SK-N-MC (cell line): ENCODE measurements at regions not wholly inside any gene's neighbourhood (a gene's known extent, or its start where the extent isn't known, plus 50 kb on each side); places are given as distances from the start of the nearest gene placed in this dataset.

Source experiments
- EZH2 ChIP-seq: fragments of 200-600 bp; sonication (generic); IDR thresholded peaks from one replicate; pipeline ENCODE4 v1.6.1; 2017; ENCODE audit warnings: antibody characterized with exemption
- FOXP2 ChIP-seq: optimal IDR thresholded peaks from 2 replicates; pipeline ENCODE3; 2011; ENCODE audit warnings: mild to moderate bottlenecking, moderate library complexity; ENCODE audit not compliant: insufficient read depth; ENCODE audit errors: extremely low read length, control extremely low read depth
- POLR2AphosphoS5 ChIP-seq: IDR thresholded peaks from 2 replicates; pipeline ENCODE4 v1.6.1; 2012; ENCODE audit warnings: mild to moderate bottlenecking, low read depth, low read length, borderline replicate concordance

- TF ChIP-seq POLR2AphosphoS5, result no peak
- TF ChIP-seq EZH2, result no peak
- TF ChIP-seq FOXP2, result no peak
These were observed 290.6 kb upstream of the ZNF608 start for GRCh38 chr5:125037020-125037419.
